ENCODE measurements at regions not wholly inside any gene's neighbourhood (a gene's known extent, or its start where the extent isn't known, plus 50 kb on each side); places are given as distances from the start of the nearest gene placed in this dataset.

GRCh38 chr18:42290318-42291307 is 335.6 kb downstream of the PIK3C3 start:
- H4K91ac ChIP-seq (ENCODE audit: low read length), result no peak overlapping the region
- WGBS, result 68% methylated on average over 4 of the region's 7 CpGs
- DNase-seq, result no peak
- H3K4me2 ChIP-seq (ENCODE audit: low read length, poor library complexity, severe bottlenecking), result no peak overlapping the region
- no peaks in the 10 kb centered on the region for H3K79me1 ChIP-seq (replicated peaks; ENCODE audit: low read length, poor library complexity, severe bottlenecking)
- no peaks in the 10 kb centered on the region for H3K36me3 ChIP-seq (ENCODE audit: control insufficient read depth in 1 of 2, insufficient read depth in 2 of 2, low read depth in 1 of 2, low read length in 2 of 2)
- H2BK5ac ChIP-seq (ENCODE audit: low read depth, low read length, poor library complexity, severe bottlenecking), result no peak overlapping the region
- H3K27ac ChIP-seq (ENCODE audit: low read length, poor library complexity, severe bottlenecking), result no peak overlapping the region
- H3K18ac ChIP-seq (ENCODE audit: low read depth in 1 of 2, low read length in 2 of 2), result no peak overlapping the region
- no peaks in the 10 kb centered on the region for H3K9me3 ChIP-seq (ENCODE audit: control insufficient read depth, low read length)
- H2BK12ac ChIP-seq (ENCODE audit: low read length in 2 of 2), result no peak overlapping the region
- H3K4me1 ChIP-seq (ENCODE audit: control insufficient read depth, insufficient read depth, low read depth, low read length), result no peaks in the 10 kb centered on the region
- H2BK120ac ChIP-seq (ENCODE audit: low read depth, low read length), result no peak overlapping the region
- no peak overlapping the region for H4K8ac ChIP-seq (ENCODE audit: low read length)
- H3K27me3 ChIP-seq (ENCODE audit: control insufficient read depth in 1 of 2, insufficient read depth in 1 of 2, low read length in 2 of 2), result no peaks in the 10 kb centered on the region
- no peak overlapping the region for H3K4me3 ChIP-seq (ENCODE audit: insufficient read depth in 1 of 2, low read depth in 1 of 2, low read length in 2 of 2)
- H2AK5ac ChIP-seq (ENCODE audit: low read length, severe bottlenecking), result no peak overlapping the region
- no peak overlapping the region for H3K4ac ChIP-seq (ENCODE audit: low read depth in 1 of 2, low read length in 2 of 2)
- H3K14ac ChIP-seq (ENCODE audit: low read length in 2 of 2), result no peak overlapping the region
- H2BK15ac ChIP-seq (ENCODE audit: low read depth, poor library complexity, severe bottlenecking), result no peak overlapping the region
- H3K9ac ChIP-seq (ENCODE audit: low read length), result no peak overlapping the region
- H2AFZ ChIP-seq (ENCODE audit: low read depth, low read length), result no peak overlapping the region
- H3K23ac ChIP-seq (ENCODE audit: low read length in 2 of 2), result no peak overlapping the region

GRCh38 chr18:42292654-42293053 is 337.6 kb downstream of the PIK3C3 start:
- Histone ChIP-seq H3K79me1 (replicated peaks; ENCODE audit: low read length, poor library complexity, severe bottlenecking) (no peaks in the 10 kb centered on the region), H3K4me3 (ENCODE audit: insufficient read depth in 1 of 2, low read depth in 1 of 2, low read length in 2 of 2) (no peak overlapping the region), H3K18ac (ENCODE audit: low read depth in 1 of 2, low read length in 2 of 2) (no peak overlapping the region), H4K8ac (ENCODE audit: low read length) (no peak overlapping the region), H3K23ac (ENCODE audit: low read length in 2 of 2) (no peak overlapping the region), H2BK15ac (ENCODE audit: low read depth, poor library complexity, severe bottlenecking) (no peak overlapping the region), H3K4me2 (ENCODE audit: low read length, poor library complexity, severe bottlenecking) (no peak overlapping the region), H2BK5ac (ENCODE audit: low read depth, low read length, poor library complexity, severe bottlenecking) (no peak overlapping the region), H3K14ac (ENCODE audit: low read length in 2 of 2) (no peak overlapping the region), H3K4ac (ENCODE audit: low read depth in 1 of 2, low read length in 2 of 2) (no peak overlapping the region), H3K27ac (ENCODE audit: low read length, poor library complexity, severe bottlenecking) (no peak overlapping the region), H2BK120ac (ENCODE audit: low read depth, low read length) (no peak overlapping the region), H2AK5ac (ENCODE audit: low read length, severe bottlenecking) (no peak overlapping the region), H2BK12ac (ENCODE audit: low read length in 2 of 2) (no peak overlapping the region), H3K4me1 (ENCODE audit: control insufficient read depth, insufficient read depth, low read depth, low read length) (no peaks in the 10 kb centered on the region), H2AFZ (ENCODE audit: low read depth, low read length) (no peak overlapping the region), H3K36me3 (ENCODE audit: control insufficient read depth in 1 of 2, insufficient read depth in 2 of 2, low read depth in 1 of 2, low read length in 2 of 2) (no peaks in the 10 kb centered on the region), H3K9me3 (ENCODE audit: control insufficient read depth, low read length) (no peaks in the 10 kb centered on the region), H4K91ac (ENCODE audit: low read length) (no peak overlapping the region), H3K9ac (ENCODE audit: low read length) (no peak overlapping the region), H3K27me3 (ENCODE audit: control insufficient read depth in 1 of 2, insufficient read depth in 1 of 2, low read length in 2 of 2) (no peaks in the 10 kb centered on the region)
- 60% methylated on average over 1 of the region's 2 CpGs for WGBS
- no peak for DNase-seq

- WGBS, result no CpG with 5 or more reads among the region's 1 CpG
- H3K36me3 ChIP-seq (ENCODE audit: control insufficient read depth in 1 of 2, insufficient read depth in 2 of 2, low read depth in 1 of 2, low read length in 2 of 2), result no peaks in the 10 kb centered on the region
- no peaks in the 10 kb centered on the region for H3K9me3 ChIP-seq (ENCODE audit: control insufficient read depth, low read length)
Measured at GRCh38 chr18:42296192-42296591, 341.2 kb downstream of the PIK3C3 start.

GRCh38 chr18:42296723-42297122 is 341.7 kb downstream of the PIK3C3 start:
- no peak overlapping the region for H3K27ac ChIP-seq (ENCODE audit: low read length, poor library complexity, severe bottlenecking)
- H2AK5ac ChIP-seq (ENCODE audit: low read length, severe bottlenecking), result no peak overlapping the region

More at GRCh38 chr18:42296192-42296591, 341.2 kb downstream of the PIK3C3 start:
- Histone ChIP-seq H4K8ac (ENCODE audit: low read length) (no peak overlapping the region), H2BK15ac (ENCODE audit: low read depth, poor library complexity, severe bottlenecking) (no peak overlapping the region), H3K9ac (ENCODE audit: low read length) (no peak overlapping the region), H3K79me1 (replicated peaks; ENCODE audit: low read length, poor library complexity, severe bottlenecking) (no peaks in the 10 kb centered on the region), H3K14ac (ENCODE audit: low read length in 2 of 2) (no peak overlapping the region), H2BK5ac (ENCODE audit: low read depth, low read length, poor library complexity, severe bottlenecking) (no peak overlapping the region), H3K4ac (ENCODE audit: low read depth in 1 of 2, low read length in 2 of 2) (no peak overlapping the region), H4K91ac (ENCODE audit: low read length) (no peak overlapping the region), H3K4me2 (ENCODE audit: low read length, poor library complexity, severe bottlenecking) (no peak overlapping the region), H2AFZ (ENCODE audit: low read depth, low read length) (no peak overlapping the region), H2AK5ac (ENCODE audit: low read length, severe bottlenecking) (no peak overlapping the region), H3K18ac (ENCODE audit: low read depth in 1 of 2, low read length in 2 of 2) (no peak overlapping the region), H3K4me3 (ENCODE audit: insufficient read depth in 1 of 2, low read depth in 1 of 2, low read length in 2 of 2) (no peak overlapping the region), H3K4me1 (ENCODE audit: control insufficient read depth, insufficient read depth, low read depth, low read length) (no peaks in the 10 kb centered on the region), H2BK12ac (ENCODE audit: low read length in 2 of 2) (no peak overlapping the region), H2BK120ac (ENCODE audit: low read depth, low read length) (no peak overlapping the region), H3K27me3 (ENCODE audit: control insufficient read depth in 1 of 2, insufficient read depth in 1 of 2, low read length in 2 of 2) (no peaks in the 10 kb centered on the region), H3K23ac (ENCODE audit: low read length in 2 of 2) (no peak overlapping the region), H3K27ac (ENCODE audit: low read length, poor library complexity, severe bottlenecking) (no peak overlapping the region)
- no peak for DNase-seq

More at GRCh38 chr18:42296723-42297122, 341.7 kb downstream of the PIK3C3 start:
- no peak overlapping the region for H2AFZ ChIP-seq (ENCODE audit: low read depth, low read length)
- no peak overlapping the region for H3K4me2 ChIP-seq (ENCODE audit: low read length, poor library complexity, severe bottlenecking)
- no peaks in the 10 kb centered on the region for H3K4me1 ChIP-seq (ENCODE audit: control insufficient read depth, insufficient read depth, low read depth, low read length)
- no peak overlapping the region for H3K9ac ChIP-seq (ENCODE audit: low read length)
- no peak overlapping the region for H4K8ac ChIP-seq (ENCODE audit: low read length)
- H2BK12ac ChIP-seq (ENCODE audit: low read length in 2 of 2), result no peak overlapping the region
- no peak overlapping the region for H2BK5ac ChIP-seq (ENCODE audit: low read depth, low read length, poor library complexity, severe bottlenecking)
- no peak overlapping the region for H3K14ac ChIP-seq (ENCODE audit: low read length in 2 of 2)
- H3K4ac ChIP-seq (ENCODE audit: low read depth in 1 of 2, low read length in 2 of 2), result no peak overlapping the region
- no peaks in the 10 kb centered on the region for H3K9me3 ChIP-seq (ENCODE audit: control insufficient read depth, low read length)
- no peak overlapping the region for H3K18ac ChIP-seq (ENCODE audit: low read depth in 1 of 2, low read length in 2 of 2)
- no peaks in the 10 kb centered on the region for H3K36me3 ChIP-seq (ENCODE audit: control insufficient read depth in 1 of 2, insufficient read depth in 2 of 2, low read depth in 1 of 2, low read length in 2 of 2)
- H3K79me1 ChIP-seq (replicated peaks; ENCODE audit: low read length, poor library complexity, severe bottlenecking), result no peaks in the 10 kb centered on the region
- H2BK120ac ChIP-seq (ENCODE audit: low read depth, low read length), result no peak overlapping the region
- H2BK15ac ChIP-seq (ENCODE audit: low read depth, poor library complexity, severe bottlenecking), result no peak overlapping the region
- H3K23ac ChIP-seq (ENCODE audit: low read length in 2 of 2), result no peak overlapping the region
- peak; percentile 24 for DNase-seq
- H3K27me3 ChIP-seq (ENCODE audit: control insufficient read depth in 1 of 2, insufficient read depth in 1 of 2, low read length in 2 of 2), result no peaks in the 10 kb centered on the region
- no peak overlapping the region for H3K4me3 ChIP-seq (ENCODE audit: insufficient read depth in 1 of 2, low read depth in 1 of 2, low read length in 2 of 2)
- H4K91ac ChIP-seq (ENCODE audit: low read length), result no peak overlapping the region

Measured in mesenchymal stem cell (in vitro differentiated cells and primary cell).